Endometrium (tissue), 2 donors: ENCODE measurements at regions not wholly inside any gene's neighbourhood (a gene's known extent, or its start where the extent isn't known, plus 50 kb on each side); places are given as distances from the start of the nearest gene placed in this dataset.
"Not testable (repeated sequence)": the region's sequence is repeated elsewhere in the genome, so short reads cannot be mapped to it uniquely, and the experiment has no call there.

ENCODE experiments used
- FAIRE-seq: peaks from 2 replicates; lab custom pipeline; 2012; peaks lifted over from hg19 to GRCh38; lab: Jason Lieb, UNC
- donor health status: control.
- donor health status: control.

GRCh38 chr13:54709546-54709945 lies 1680.9 kb downstream of the OLFM4 start:
- no peak for FAIRE-seq

DNA sequence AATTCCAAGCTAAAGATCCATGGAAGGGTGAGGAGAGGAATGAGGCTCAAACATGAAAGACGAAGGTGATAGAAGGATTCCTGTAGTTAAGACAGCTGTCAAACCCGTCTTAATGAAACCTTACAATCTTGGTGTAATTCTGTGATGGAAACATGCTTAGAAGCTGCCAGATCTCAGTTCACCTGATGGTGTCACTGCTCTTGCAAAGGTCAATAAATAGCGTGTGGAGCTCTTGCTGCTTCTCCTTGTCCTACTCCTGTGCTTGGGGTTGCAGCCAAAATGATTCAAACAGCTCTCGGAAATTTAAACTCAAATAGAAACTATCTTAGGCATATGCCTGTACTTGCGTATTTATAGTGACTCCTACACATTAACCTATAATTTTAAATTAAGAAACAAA lies 1705.0 kb downstream of the OLFM4 start:
- no peak for FAIRE-seq

DNA sequence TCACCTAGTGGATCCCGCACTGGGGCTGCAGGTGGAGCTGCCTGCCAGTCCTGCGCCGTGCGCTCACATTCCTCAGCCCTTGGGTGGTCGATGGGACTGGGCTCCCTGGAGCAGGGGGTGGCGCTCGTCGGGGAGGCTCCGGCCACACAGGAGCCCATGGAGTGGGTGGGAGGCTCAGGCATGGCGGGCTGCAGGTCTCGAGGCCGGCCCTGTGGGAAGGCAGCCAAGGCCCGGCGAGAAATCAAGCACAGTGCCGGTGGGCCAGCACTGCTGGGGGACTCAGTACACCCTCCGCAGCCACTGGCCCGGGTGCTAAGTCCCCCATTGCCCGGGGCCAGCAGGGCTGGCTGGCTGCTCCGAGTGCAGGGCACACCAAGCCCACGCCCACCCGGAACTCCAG lies 1708.6 kb downstream of the OLFM4 start:
- FAIRE-seq, result not testable (repeated sequence)

GRCh38 chr13:54742984-54743383 lies 1714.4 kb downstream of the OLFM4 start:
- no peak for FAIRE-seq

- FAIRE-seq, result no peak
Observed at GRCh38 chr13:54744747-54745146, 1716.1 kb downstream of the OLFM4 start.

- FAIRE-seq, result no peak
Observed at GRCh38 chr13:54750521-54750920, 1721.9 kb downstream of the OLFM4 start.

DNA sequence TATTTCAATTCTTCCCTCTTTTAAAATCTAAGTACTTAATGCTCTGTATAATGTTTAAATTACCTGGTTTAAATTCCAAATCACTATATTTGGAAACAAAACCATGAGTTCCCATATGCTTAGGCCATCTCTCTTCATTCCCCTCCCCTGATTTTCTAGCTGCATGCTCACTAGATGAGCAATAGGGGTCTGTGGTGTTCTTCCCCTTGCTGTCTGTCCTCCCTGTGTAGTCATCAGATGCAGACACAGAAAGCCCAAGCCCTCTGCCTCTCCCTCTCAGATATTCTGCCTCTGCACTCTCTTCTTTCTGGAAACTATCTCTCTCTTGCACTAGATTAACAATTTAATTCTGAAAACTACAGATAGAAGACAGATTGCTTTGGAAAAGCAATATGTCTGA lies 1730.2 kb downstream of the OLFM4 start:
- FAIRE-seq, result no peak

- FAIRE-seq, result no peak
Observed at GRCh38 chr13:54768214-54768613, 1739.6 kb downstream of the OLFM4 start.

DNA sequence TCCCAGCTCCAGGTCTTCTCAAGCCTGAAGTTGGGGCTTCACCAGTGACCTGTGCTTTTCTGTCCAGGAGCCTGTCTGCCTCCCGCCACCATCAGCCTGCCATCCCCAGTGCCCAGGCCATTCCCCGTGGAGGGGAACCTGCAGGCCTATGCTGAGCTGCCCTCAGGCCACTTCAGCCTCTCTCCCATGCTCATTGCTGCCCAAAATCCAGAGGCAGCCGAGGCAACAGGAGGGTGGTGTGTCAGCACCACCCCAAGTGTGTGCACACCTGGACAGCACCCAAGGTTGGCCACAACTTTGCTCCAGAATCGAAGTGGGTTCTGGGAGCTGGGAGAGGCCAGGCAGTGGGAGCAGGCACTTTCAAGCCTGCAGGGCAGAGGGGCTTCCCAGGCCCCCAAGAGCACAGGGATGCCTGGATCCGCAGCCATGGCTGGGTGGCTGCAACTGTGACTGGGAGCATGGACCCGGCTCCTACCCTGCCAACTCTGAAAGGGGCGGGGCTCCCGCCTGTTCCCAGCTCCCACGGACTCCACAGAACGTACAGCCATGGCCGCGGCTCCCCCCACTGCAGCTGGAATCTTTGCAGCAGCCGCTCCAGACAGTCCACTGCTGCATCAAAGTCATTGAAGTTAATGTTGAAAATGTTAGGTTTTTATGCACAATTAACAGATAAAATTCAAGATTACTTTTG lies 1747.0 kb downstream of the OLFM4 start:
- FAIRE-seq, result no peak

DNA sequence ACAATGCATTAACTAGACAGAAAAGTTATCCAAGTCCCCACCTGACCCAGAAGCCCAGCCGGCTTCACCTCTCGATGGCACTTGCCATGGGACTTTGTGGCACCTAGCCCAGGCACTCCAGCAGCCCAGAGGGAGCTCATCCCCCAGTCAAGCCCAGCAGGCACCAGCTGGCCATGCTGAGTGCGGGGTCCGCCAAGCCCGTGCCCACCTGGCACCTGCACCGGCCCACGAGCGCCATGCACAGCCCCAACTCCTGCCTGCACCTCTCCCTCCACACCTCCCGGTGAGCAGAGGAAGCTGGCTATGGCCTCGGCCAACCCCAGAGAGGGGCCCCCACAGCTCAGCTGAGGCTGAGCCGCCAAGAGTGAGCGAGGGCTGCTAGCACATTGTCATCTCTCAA lies 1759.1 kb downstream of the OLFM4 start:
- no peak for FAIRE-seq

GRCh38 chr13:54799621-54800226 lies 1771.1 kb downstream of the OLFM4 start:
- no peak for FAIRE-seq

DNA sequence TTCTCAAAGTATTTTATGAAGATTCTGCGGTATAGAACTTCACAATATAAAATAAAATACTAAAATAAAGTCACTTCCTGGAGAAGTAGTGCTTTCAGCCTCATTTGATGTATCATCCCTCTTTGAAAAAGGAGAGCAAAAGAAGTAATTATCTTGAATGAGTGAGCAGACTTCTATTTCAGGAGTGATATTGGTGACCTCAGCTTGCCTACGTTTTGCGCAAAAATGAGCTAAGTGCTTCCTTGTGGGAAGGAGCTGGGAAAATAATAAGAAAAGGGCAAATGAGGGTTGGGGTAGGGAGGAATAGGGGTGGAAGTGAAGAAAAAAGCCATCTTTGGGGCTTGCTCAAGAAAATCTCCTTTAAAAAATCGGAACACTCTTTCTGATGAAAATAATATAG lies 1773.6 kb downstream of the OLFM4 start:
- no peak for FAIRE-seq

DNA sequence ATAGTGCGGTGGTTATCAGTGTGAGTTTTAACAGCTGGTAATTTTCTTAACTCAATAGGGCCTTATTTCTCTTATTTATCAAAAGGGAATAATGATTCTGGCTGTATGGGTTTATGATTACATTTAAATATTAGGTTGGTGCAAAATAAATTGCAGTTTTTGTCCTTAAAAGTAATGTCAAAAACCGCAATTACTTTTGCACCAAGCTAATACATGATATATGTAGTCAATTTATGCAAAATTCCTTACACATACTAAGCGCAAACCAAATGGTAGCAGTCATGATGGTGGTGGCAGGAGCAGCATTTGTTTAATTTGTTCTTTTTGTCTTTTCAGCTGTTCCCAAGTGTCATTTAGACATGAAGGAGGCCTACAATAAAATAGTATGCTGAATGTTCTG lies 1777.1 kb downstream of the OLFM4 start:
- no peak for FAIRE-seq

GRCh38 chr13:54821938-54822470 lies 1793.4 kb downstream of the OLFM4 start:
- not testable (repeated sequence) for FAIRE-seq

DNA sequence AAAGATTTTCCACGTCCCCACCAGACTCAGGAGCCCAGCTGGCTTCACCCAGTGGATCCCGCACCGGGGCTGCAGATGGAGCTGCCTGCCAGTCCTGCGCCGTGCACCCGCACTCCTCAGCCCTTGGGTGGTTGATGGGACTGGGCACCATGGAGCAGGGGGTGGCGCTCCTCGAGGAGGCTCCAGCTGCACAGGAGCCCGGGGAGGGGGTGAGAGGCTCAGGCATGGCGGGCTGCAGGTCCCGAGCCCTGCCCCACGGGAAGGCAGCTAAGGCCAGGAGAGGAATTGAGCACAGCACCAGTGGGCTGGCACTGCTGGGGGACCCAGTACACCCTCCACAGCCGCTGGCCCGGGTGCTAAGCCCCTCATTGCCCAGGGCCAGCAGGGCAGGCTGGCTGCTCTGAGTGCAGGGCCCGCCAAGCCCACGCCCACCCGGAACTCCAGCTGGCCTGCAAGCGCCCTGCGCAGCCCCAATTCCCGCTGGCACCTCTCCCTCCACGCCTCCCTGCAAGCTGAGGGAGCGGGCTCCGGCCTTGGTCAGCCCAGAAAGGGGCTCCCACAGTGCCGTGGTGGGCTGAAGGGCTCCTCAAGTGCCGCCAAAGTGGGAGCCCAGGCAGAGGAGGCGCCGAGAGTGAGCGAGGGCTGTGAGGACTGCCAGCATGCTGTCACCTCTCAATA lies 1800.9 kb downstream of the OLFM4 start:
- FAIRE-seq, result not testable (repeated sequence)

GRCh38 chr13:54836273-54836672 lies 1807.7 kb downstream of the OLFM4 start:
- FAIRE-seq, result no peak

DNA sequence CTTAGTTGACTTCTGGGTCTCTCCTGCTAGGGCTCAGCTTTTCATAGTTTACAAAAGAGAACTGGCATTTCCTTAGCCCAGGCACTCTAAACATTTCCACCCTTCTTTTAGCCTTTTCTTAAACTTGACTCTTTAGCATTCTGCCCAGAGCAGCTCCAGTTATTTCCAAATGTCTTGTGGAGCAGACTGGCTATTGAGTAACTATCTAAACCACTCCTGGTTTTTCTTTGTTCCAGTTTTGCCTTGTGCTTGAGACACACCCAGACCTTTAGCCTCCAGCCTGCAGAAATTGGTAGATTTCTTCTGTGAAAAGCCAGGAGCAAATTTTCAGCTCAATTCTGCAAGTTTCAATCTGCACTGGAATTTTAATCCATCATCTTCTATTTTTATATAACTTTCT lies 1813.1 kb downstream of the OLFM4 start:
- no peak for FAIRE-seq

DNA sequence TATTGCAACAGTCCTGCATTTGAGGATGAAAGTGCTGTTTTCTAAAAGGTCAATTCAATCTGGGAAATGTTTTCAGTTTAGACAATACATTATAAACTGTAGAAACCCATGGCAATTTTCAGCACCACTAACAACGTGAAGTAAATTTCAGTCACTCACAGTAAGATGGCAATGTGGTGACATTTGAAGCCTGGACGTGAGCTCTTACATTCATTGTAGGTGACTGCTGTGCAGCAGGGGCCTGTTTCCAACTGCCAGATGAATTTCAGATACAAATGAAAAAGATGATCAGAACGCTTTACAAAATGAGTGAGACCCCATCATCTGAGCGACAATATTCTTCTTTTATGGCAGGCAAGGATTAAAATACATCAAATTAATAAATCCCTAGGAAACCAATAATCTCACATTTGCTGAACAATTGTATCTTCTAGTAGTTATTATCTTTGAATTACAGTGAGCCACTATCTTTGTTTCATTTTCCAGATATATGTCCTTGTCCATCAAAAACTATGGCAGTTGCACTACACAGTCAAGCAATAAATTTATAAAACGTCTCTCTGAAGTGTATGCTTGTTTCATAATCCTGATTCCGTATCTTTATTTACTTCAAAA lies 1816.8 kb downstream of the OLFM4 start:
- no peak for FAIRE-seq

GRCh38 chr13:54852831-54853230 lies 1824.2 kb downstream of the OLFM4 start:
- FAIRE-seq, result no peak

- FAIRE-seq, result no peak
Observed at GRCh38 chr13:54859827-54860226, 1831.2 kb downstream of the OLFM4 start.

- no peak for FAIRE-seq
Observed at GRCh38 chr13:54875111-54875510, 1846.5 kb downstream of the OLFM4 start.

DNA sequence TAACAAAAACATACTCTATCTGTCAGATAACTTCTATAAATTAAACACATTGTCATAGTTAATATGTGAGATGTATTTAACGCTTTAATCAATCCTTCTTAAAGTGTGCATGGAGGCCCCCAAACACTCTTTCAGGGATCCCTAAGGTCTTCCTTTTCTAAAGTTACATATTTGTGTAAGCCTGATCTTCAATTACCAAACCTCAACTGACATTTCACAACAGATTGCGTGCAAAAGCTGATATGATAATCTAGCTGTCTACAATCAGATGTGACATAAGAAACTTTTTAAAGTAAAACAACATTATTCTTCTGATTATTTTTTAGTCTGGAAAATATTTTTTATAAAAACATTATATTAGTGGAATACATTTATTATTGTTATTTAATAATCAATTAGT lies 1850.4 kb downstream of the OLFM4 start:
- no peak for FAIRE-seq

DNA sequence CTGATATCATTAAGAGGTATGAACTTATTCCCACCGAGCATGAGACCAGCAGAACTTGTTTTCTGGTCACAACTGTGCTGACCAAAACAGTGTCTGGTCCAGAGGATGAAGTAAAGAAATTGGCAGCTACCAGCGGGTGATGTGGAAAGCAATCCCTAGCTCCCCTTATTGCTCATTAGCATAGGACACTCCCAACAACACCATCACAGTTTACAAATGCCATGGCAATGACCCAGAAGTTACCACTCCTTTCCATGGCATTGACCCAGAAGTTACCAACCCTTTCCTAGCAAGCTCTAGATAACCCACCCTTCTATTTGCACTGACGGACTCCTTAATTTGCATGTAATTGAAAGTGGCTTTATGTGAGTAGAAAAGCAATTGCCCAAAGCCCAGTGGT lies 1856.1 kb downstream of the OLFM4 start:
- FAIRE-seq, result no peak
